ENCODE measurements at regions not wholly inside any gene's neighbourhood (a gene's known extent, or its start where the extent isn't known, plus 50 kb on each side); places are given as distances from the start of the nearest gene placed in this dataset.

- no peak for DNase-seq
Observed at GRCh38 chr6:145306489-145306888, 428.8 kb downstream of the EPM2A start.

- no peak for DNase-seq
Observed at GRCh38 chr6:145309842-145310535, 425.3 kb downstream of the EPM2A start.

- no peak for DNase-seq
Observed at GRCh38 chr6:145312481-145312880, 422.8 kb downstream of the EPM2A start.

- DNase-seq: no peak
Observed at GRCh38 chr6:145313041-145313855, 422.1 kb downstream of the EPM2A start.

GRCh38 chr6:145315982-145316600, 419.2 kb downstream of the EPM2A start:
- DNase-seq: no peak

GRCh38 chr6:145318952-145319351, 416.4 kb downstream of the EPM2A start:
- DNase-seq: no peak

GRCh38 chr6:145319605-145320004, 415.7 kb downstream of the EPM2A start:
- no peak for DNase-seq

- DNase-seq: no peak
Observed at GRCh38 chr6:145323646-145324045, 411.7 kb downstream of the EPM2A start.

- no peak for DNase-seq
Observed at GRCh38 chr6:145327586-145327985, 407.7 kb downstream of the EPM2A start.

GRCh38 chr6:145329257-145329656, 406.1 kb downstream of the EPM2A start:
- DNase-seq: no peak

- DNase-seq: no peak
Observed at GRCh38 chr6:145331066-145331465, 404.3 kb downstream of the EPM2A start.

GRCh38 chr6:145332011-145332410, 403.3 kb downstream of the EPM2A start:
- DNase-seq: no peak

- no peak for DNase-seq
Observed at GRCh38 chr6:145336119-145336518, 399.2 kb downstream of the EPM2A start.

- no peak for DNase-seq
Observed at GRCh38 chr6:145339089-145339488, 396.2 kb downstream of the EPM2A start.

GRCh38 chr6:145340256-145340655, 395.1 kb downstream of the EPM2A start:
- DNase-seq: no peak

- DNase-seq: no peak
Observed at GRCh38 chr6:145345094-145345493, 390.2 kb downstream of the EPM2A start.

- DNase-seq: no peak
Observed at GRCh38 chr6:145347216-145347615, 388.1 kb downstream of the EPM2A start.

GRCh38 chr6:145349950-145350510, 385.3 kb downstream of the EPM2A start:
- no peak for DNase-seq

- no peak for DNase-seq
Observed at GRCh38 chr6:145350928-145351327, 384.4 kb downstream of the EPM2A start.

GRCh38 chr6:145352382-145353080, 382.8 kb downstream of the EPM2A start:
- no peak for DNase-seq

GRCh38 chr6:145360865-145361264, 374.5 kb downstream of the EPM2A start:
- no peak for DNase-seq

- DNase-seq: no peak
Observed at GRCh38 chr6:145367149-145367548, 368.2 kb downstream of the EPM2A start.

- no peak for DNase-seq
Observed at GRCh38 chr6:145368075-145368474, 367.2 kb downstream of the EPM2A start.
